Skin epidermis (tissue), 12 donors: ENCODE measurements at regions not wholly inside any gene's neighbourhood (a gene's known extent, or its start where the extent isn't known, plus 50 kb on each side); places are given as distances from the start of the nearest gene placed in this dataset.

Experiments
- H3K27ac ChIP-seq, 21 experiments: fragments of 200-600 bp; sonication (generic) in 11 of 21; one replicate each; pipeline ENCODE4 v1.5.0; 2020; ENCODE audit warnings: mild to moderate bottlenecking in 3 of 21, inconsistent platforms in 2 of 21, moderate library complexity in 2 of 21
- H3K4me3 ChIP-seq, 7 experiments: fragments of 200-600 bp; sonication (generic) in 2 of 7; one replicate each; pipeline ENCODE4 v1.5.0; 2020; ENCODE audit warnings: inconsistent platforms in 2 of 7, mild to moderate bottlenecking in 2 of 7, moderate library complexity in 1 of 7

GRCh38 chrX:7789200-7789599 is 53.8 kb upstream of the VCX start:
- Histone ChIP-seq H3K27ac (no peak overlapping the region), H3K4me3 (no peak overlapping the region)

DNA sequence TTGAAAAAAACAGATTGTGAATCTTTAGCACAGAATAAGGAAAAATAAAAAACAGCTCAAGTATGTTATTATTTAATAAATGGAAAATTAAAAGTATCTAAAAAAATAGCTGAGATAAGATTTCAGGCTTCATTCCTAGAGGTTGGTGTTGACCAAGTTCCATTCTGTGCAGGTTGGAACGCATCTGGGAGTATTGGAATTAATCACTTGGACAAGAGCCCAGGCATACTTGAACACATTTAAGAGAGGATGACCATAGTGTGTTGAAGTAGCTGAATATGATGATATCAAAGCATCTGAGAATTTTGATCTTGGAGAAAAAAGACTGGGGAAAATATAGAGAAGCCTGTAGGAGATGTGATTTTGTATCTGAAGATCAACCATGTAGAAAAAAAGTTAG is 54.6 kb upstream of the VCX start:
- no peak overlapping the region for H3K27ac ChIP-seq

GRCh38 chrX:7787714-7788113 is 55.3 kb upstream of the VCX start:
- H3K4me3 ChIP-seq = no peak overlapping the region
- no peak overlapping the region for H3K27ac ChIP-seq

More for the DNA sequence above, 54.6 kb upstream of the VCX start:
- no peak overlapping the region for H3K4me3 ChIP-seq

GRCh38 chrX:7784580-7784979 is 58.4 kb upstream of the VCX start:
- H3K4me3 ChIP-seq = no peak overlapping the region
- no peak overlapping the region for H3K27ac ChIP-seq

- no peak overlapping the region for H3K4me3 ChIP-seq
- no peak overlapping the region for H3K27ac ChIP-seq
Measured at GRCh38 chrX:7779644-7780043, 63.3 kb upstream of the VCX start.

GRCh38 chrX:7775987-7776386 is 67.0 kb upstream of the VCX start:
- H3K4me3 ChIP-seq = no peak overlapping the region
- no peak overlapping the region for H3K27ac ChIP-seq

DNA sequence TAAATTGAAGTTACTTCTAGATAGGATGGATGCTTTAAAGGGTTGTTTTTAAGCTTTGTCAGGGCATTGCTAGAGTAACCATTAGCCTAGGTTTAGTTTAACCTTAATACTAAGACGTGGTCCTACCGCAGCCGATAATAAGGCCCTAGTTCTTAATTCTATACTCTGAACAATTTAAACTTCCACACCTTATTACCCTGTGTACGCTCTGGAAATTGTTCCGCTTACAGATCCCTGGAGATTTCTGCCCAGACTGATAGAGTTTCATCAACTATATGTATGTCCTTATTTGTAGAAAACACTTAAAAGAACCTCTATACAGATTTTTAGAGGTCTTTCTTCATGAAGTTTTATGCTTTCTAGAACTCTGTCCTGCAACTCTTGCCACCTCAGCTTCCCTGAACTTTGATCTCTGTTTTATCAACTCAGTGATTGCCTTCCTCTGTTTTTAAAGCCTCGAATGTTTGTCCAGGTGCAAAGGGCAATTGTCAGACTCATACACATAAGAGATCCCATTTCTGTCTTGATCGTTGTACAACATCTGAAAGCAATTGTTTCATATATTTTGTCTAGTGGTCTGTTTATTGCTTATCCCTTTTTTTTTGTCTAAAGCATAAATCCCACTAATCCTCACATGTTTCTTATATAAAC is 71.1 kb upstream of the VCX start:
- H3K27ac ChIP-seq = no peak overlapping the region
- no peak overlapping the region for H3K4me3 ChIP-seq

GRCh38 chrX:7759830-7760229 is 83.1 kb upstream of the VCX start:
- Histone ChIP-seq H3K4me3 (no peak overlapping the region), H3K27ac (no peak overlapping the region)

DNA sequence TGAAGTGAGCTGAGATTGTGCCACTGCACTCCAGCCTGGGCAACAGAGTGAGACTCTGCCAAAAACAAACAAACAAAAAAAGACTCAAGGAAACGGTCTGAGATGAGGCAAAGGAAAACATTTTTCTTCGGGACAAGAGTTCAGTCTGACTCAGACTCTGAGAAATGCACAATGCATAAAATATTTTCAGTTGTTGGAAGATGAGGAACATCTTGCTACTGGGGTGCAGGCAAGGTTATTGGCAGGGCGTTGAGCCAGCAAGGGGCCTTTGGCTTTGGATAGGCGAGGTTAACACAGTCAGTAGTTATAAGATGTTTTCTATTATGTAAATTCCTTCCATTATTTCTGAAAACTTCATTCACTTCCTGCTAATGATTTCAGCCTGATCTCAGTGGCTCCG is 96.1 kb upstream of the VCX start:
- no peak overlapping the region for H3K27ac ChIP-seq
- no peak overlapping the region for H3K4me3 ChIP-seq

- H3K4me3 ChIP-seq = no peak overlapping the region
- H3K27ac ChIP-seq = no peak overlapping the region
Measured at GRCh38 chrX:7730071-7730470, 112.9 kb upstream of the VCX start.

GRCh38 chrX:7720519-7720918 is 122.5 kb upstream of the VCX start:
- Histone ChIP-seq H3K27ac (no peak overlapping the region), H3K4me3 (no peak overlapping the region)

- no peak overlapping the region for H3K4me3 ChIP-seq
- no peak overlapping the region for H3K27ac ChIP-seq
Measured at GRCh38 chrX:7714351-7714750, 128.6 kb upstream of the VCX start.

GRCh38 chrX:7711167-7711566 is 131.8 kb upstream of the VCX start:
- Histone ChIP-seq H3K27ac (no peak overlapping the region), H3K4me3 (no peak overlapping the region)

- no peak overlapping the region for H3K4me3 ChIP-seq
- no peak overlapping the region for H3K27ac ChIP-seq
Measured at GRCh38 chrX:7709845-7710244, 133.1 kb upstream of the VCX start.

- Histone ChIP-seq H3K27ac (no peak overlapping the region), H3K4me3 (no peak overlapping the region)
Measured at GRCh38 chrX:7706032-7706431, 136.9 kb upstream of the VCX start.

- Histone ChIP-seq H3K27ac (no peak overlapping the region), H3K4me3 (no peak overlapping the region)
Measured at GRCh38 chrX:7704205-7704604, 138.8 kb upstream of the VCX start.

GRCh38 chrX:7698248-7698647 is 144.7 kb upstream of the VCX start:
- Histone ChIP-seq H3K4me3 (no peak overlapping the region), H3K27ac (no peak overlapping the region)

DNA sequence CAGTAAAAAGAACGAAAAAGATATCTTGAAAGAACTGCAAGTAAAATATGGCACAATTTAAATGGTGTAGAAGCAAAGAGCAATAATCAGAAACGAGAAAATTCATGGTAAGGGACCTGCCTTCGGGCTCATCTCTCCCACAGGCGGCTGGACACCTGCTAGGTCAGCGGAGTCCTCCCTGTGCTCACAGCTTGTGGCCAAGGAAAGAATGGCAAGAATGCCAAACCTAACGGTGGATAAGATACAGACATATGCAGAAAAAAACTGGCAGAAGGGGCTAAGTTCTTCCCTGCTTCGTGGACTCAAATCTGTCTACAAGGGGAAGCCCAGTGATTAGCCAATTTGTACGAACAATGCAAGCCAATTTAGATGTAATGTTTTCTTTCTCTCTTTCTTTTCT is 152.1 kb upstream of the VCX start:
- H3K4me3 ChIP-seq = no peak overlapping the region
- no peak overlapping the region for H3K27ac ChIP-seq

DNA sequence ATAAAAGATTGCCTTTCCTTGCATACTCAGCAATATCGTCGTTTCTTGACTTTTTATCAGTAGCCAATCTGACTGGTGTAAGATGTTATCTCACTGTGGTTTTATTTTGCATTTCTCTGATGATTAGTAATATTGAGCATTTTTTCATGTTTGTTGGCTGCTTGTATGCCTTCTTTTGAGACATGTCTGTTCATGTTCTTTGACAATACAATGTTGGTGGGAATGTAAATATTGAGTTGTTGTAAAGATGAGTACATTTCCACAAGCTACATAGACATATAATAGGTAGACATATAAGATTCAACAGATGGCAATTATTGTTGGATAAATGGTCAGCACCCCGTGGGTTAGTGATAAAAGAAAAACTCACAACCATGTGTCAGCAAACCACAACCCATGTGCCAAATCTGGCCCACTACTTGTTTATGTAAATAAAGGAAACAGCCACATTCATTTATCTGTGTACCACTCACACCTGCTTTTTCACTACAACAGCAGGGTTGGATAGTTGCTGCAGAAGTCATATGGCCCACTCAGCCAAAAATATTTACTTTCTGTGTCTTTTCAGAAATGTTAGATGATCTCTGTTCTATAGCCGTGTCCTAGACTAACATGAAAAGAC is 153.1 kb upstream of the VCX start:
- Histone ChIP-seq H3K27ac (no peak overlapping the region), H3K4me3 (no peak overlapping the region)

DNA sequence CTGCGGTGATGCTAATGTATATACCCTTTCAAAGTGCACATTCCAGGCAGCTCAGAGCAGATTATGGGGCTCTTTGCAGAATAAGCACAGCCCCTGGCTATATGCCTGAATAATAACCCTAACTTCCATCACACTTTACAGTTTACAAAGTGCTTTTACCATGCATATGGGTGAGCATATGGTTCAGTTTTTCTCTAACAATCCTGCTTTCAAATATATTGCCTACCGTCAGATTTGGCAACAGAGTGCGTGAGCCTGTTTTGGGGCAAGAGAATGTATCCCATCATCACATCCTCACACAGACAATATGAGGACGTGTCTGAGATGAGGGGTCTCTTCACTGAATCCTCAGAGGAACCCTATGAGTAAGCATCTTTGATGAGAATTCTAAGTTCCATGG is 162.8 kb upstream of the VCX start:
- Histone ChIP-seq H3K27ac (no peak overlapping the region), H3K4me3 (no peak overlapping the region)

GRCh38 chrX:7654316-7654715 is 188.7 kb upstream of the VCX start:
- Histone ChIP-seq H3K4me3 (no peak overlapping the region), H3K27ac (no peak overlapping the region)

DNA sequence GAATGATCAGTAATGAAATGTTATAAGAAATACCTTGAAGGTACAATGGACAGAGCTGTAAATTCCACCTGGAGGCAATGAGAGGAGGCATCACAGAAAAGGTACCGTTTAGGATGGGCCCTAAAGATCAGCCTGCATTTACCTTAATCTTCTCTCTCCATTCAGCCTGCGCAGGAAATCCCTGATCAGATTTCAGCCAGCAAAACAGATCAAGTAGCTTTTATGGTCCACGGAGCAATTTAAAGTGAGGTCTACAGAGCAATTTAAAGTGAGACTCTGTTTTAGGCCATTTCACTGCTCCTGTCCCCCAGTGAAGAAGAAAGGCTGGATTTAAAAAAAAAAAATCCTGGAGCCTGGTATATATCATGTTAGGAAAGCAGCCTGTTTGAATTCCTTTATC is 195.1 kb upstream of the VCX start:
- H3K4me3 ChIP-seq = no peak overlapping the region
- H3K27ac ChIP-seq = no peak overlapping the region
